ENCODE measurements at regions not wholly inside any gene's neighbourhood (a gene's known extent, or its start where the extent isn't known, plus 50 kb on each side); places are given as distances from the start of the nearest gene placed in this dataset.

DNA sequence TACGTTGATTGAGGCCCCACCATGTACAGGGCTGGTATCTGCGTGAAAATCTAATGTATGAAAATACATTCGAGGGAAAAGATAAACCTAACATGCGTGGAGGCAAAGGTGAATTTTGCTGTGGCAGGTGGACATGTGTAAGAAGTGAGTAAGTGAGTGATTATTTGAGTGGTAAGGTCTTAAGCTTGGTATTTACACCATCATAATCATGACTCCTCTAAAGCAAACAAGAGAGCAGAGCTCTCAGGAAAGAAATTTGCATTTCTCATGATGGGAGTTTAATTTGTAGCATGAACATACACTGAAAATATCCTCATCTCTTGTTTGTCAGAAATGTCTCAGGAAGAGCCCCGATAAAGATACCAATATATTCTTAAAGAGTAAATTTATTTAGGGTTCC, 260.6 kb downstream of the PSAT1 start:
- DNase-seq = no peak
- intact Hi-C loops (cut with DNase I) = no loop called here

DNA sequence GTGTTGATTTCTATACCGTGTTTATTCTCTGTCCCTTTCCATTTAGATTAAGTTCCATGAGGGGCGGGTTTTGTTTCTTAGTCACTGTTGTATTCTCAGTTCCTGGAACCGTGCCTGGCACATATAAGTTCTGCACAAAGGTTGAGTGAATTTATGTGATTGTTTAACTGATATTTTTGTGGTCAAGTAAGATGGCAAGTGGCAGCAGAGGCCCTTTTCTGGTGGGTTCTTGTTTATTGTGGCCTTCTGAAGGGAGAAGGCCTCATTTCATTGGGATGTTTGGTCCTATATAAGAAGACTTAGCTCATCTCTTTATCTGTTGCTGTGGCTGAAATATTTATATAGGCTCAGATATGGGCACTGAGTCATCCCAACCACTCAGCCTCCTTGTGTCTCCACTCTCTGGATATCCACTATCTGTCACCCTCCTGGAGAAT, 262.5 kb downstream of the PSAT1 start:
- DNase-seq = no peak
- intact Hi-C loops (cut with DNase I) = no loop called here

DNA sequence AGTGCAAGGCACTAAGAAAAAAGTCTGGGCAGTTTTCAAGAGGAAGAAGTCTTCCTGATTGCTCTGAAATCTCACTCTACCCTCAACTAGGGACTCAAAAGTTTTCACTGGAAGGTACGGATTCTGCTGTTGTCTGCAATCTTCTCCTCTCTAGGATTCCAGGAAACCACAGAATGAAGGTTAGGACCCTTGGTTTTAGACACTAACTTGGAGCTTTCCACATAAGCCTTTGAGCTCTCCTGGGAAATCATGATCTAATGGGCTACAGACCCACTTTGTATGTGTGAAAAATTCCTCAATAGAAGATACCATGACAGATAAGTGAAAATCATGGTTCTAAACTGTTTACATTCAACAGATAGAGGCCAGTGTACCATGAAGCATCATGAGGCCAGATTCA, 265.1 kb downstream of the PSAT1 start:
- intact Hi-C loops (cut with DNase I) = no loop called here
- no peak for DNase-seq

DNA sequence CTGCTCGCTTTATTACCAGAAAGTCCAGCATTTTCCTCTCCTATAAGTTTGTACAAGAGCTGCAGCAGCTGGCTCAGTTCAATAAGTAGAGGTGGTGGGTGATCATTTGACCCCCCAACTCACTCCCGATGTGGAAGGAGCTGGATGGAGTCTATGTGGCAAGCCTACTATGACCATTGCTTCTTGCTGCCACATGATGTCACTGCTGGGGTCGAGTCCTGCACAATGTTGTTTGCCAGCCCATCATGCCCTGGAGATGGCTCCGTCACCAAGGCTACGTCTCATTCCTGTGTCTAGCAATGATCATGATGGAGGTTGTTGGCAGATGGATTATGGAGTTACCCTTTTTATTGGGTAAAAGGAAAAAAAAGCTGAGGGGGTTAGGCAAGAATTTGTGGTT, 266.3 kb downstream of the PSAT1 start:
- no peak for DNase-seq
- intact Hi-C loops (cut with DNase I) = no loop called here

DNA sequence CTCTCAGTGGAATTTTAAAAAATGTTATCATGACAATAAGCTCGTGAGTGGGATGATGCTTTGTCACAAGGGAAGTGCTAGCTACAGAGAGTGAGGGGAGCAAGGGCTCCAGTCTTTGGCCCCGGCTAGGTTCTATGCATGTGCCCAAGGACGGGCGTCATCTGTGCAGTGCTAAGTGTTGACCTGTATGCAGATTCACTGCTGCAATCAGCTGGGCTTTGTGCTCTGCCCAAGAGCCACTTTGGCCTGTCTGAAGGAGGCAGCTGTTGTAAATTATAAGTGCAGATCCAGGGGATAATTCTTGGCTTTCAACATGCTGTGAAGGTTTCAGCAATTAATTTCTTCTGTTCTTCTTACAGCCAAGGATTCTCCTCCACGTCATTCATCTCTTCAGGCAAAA, 268.6 kb downstream of the PSAT1 start:
- peak in 1 of 10 donors; percentile 65 for DNase-seq
- intact Hi-C loops (cut with DNase I) = no loop called here

DNA sequence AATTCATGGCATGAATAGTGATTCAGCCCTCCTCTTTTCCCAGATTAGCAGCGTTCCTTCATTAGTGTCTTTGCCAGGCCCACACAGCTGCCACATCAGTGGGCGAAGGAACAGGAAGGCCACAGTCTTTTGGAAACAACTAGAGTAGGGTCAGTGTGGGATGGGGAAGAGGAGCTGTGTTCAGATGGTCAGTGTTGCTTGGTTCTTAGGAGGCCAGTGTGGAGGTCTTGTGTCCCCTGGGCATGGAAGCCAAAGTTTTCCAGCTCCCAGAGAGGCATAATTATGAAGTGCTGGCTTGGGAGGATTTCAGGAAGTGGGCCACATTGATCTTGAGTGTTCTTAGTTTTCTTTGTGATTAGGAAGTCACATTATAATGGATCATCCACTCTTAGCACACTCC, 269.6 kb downstream of the PSAT1 start:
- DNase-seq = no peak
- intact Hi-C loops (cut with DNase I) = no loop called here

DNA sequence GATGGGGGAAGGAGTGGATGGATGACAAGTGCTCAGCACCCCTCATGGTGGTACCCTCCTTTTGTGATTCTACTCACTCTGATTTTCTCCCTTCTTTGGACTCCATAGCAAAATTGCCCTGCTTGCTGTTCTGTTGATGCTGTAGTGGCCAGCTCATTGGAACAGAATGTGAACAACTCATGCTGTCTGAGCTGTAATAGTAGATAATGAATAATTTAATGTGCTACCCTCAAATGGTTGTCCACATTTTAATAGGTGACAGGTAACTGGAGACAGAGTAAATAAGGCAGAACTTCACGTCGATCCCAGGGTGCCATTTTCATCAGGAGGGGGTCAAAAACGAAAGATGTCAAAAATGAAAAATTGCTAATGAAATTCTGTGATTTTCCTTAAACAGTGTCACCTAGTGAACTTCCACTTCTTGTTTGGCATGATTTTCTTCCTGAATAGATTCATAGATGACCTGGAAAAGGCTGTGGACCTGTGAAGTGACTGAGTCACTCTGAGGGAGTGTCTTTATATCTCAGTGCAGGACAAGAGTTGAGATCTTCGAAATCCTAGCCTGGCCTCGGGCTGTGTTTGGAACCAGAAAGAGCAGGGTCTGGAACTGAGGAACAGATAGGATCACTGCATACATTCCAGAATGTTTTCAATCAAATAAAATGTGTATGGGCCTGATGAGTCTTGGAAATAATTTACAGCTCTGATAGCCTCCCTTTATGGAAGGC, 270.2 kb downstream of the PSAT1 start:
- peak in 1 of 10 donors; percentile 24 for DNase-seq
- intact Hi-C loops (cut with DNase I) = no loop called here

DNA sequence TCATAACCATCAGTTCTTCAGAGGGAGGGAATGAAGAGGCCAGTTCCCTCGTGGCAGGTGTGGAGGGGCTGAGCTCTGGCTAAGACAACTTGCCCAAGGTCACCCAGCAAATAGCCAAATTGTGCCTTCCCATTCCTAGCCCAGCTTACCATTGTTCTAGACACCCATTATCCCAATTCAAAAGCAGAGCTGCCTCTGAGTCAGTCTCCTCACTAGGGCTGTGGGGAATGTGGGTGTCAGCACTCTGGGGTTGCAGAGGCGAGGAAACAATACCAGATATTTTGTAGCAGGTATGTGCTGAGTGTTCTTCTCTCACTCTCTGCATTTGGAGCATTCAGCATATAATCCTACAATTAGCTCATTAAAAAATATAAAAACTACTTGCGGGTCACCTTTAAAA, 270.8 kb downstream of the PSAT1 start:
- intact Hi-C loops (cut with DNase I) = no loop called here
- no peak for DNase-seq

DNA sequence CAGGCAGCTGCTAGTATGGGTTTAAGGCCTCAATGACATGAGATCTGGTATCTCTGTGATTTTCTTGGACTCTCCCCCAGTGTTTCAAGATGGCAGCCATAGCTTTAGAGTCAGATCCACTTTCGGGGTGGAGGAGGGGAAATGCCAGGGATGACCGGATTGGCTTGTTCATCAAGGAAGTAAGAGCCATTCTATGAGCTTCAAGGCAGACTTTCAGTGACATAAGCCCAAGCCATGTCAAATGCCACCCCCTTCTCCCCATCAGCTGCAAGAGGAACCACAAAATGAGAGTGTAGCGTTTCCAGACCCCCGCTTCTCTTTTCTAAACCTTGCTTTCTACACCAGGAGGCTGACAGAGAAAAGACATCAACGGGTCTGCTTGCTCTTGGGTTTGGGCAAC, 271.8 kb downstream of the PSAT1 start:
- intact Hi-C loops (cut with DNase I) = no loop called here
- DNase-seq = no peak

DNA sequence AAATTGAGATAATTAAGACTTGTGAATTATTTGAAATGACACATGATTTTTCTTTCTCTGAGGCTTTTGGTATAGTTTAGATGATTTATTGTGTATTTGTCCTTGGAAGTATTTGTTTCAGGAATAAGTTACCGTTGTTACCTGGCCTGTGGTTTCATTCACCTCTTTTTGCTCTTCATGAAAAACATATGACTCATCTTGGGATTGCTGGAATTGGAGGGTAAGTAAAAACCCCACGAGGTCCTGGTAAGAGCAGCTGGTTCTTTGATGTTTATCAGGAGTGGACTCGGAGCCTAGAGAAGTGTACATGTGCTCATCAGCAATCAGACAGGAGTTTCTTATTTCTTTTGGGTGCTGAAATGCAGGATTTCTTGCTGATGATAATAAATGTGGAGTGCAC, 275.3 kb downstream of the PSAT1 start:
- intact Hi-C loops (cut with DNase I) = no loop called here
- DNase-seq = no peak

DNA sequence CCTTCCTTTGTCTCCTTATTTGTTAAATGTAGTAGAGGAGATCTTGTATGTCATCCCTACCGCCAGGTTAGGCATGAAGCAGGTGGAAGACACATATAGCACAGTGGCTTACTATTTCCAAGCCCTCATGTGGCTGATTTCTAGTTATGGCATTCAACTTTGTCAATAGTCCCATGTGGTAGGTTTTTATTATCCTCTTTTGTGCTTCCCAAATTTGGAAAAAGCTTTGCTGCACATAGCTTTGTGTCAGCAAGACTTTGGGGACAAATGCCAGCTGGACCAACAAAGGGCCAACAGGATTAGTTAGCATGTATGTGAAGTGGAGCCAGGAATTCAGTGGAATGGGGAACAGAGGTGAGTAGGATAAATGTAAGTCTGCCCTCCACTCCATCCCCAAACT, 276.3 kb downstream of the PSAT1 start:
- intact Hi-C loops (cut with DNase I) = no loop called here
- no peak for DNase-seq

DNA sequence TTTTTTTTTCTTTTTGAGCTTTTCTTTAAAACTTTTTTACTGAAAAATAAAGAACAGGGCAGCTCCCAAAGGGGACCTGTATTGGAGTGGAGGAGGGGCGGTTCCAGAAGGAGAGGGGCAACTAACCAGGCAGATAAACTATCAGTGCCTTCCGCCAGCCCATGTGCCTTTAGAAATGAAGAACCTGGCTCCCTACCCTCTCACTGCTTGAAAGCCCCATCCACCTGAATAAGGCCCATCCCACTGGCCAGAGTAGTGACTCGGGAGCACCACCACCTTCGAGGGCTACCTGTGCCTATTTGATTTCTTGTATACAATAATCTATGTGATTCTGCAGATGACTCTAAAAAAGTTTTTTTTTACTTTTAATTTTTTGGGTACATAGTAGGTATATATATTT, 276.7 kb downstream of the PSAT1 start:
- intact Hi-C loops (cut with DNase I) = no loop called here

DNA sequence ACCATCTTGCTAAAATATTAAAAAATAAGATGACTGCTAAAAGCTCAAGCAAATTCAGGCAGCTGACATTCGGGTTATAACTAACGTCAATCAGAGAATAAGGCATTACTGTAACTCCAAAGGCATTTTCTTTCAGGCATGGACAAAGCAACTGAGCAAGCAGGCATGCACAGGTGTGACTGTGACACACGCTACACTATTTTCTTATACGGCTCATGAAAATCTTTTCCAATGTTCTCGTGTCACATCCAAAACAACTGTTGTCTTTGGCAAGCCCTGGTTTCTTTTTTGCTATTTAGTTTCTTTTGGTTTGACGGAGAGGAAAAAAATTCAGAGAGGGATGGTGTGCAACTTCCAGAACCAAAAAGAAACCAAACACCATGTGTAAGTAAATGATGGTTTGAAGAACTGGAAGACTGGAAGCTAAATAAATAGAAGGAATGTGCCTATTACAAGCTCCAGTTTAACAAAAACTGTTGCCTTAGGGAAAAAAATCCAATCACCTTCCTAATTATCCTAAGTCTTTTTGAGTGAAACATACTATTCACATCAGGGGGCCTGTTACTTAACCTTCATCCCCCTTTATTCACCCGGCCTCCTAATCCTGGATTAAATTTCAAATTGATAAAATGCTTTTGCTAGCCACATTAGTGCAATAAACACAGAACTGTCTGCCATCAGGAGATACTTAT, 277.6 kb downstream of the PSAT1 start:
- intact Hi-C loops (cut with DNase I) = no loop called here
- DNase-seq = no peak

More for the DNA sequence above, 276.7 kb downstream of the PSAT1 start:
- DNase-seq = peak in 1 of 10 donors; percentile 51

DNA sequence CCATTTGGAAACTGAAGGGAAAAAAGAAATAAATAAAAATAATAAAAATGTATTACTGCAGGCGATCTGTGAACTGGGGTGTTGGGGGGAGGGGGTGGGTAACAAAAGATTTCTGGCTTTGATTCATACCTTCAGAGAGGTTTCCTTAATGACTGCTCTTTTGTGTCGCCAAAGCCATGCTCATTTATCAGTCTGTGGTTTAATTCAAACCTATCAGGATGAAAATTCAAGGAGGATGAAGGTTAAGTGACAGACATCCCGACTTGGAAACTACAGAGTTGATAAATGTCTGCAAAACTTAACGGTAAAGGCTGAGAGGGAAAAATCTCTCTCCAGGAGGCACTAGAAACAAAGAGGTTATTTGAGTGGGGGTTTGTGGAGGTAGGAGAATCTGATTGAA, 278.2 kb downstream of the PSAT1 start:
- DNase-seq = no peak
- intact Hi-C loops (cut with DNase I) = no loop called here

DNA sequence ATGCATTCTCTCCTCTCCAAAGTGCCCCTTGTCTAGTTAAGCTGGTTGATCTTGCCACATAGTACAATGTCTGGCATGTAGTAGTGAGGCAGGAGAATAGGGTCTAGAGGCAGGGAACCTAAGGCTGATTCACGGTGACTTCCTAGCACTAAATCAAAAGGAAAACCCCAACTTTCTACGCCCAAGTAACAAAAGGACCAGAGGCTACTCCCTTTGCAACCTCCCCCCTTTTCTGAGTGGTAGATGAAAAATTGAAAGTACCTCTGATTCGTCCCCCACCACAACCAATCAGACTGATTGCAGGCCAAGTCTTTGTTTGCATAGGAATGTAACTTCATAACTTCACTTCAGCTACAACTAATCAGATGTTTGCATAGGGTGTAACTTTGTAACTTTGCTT, 278.8 kb downstream of the PSAT1 start:
- intact Hi-C loops (cut with DNase I) = no loop called here
- DNase-seq = no peak

DNA sequence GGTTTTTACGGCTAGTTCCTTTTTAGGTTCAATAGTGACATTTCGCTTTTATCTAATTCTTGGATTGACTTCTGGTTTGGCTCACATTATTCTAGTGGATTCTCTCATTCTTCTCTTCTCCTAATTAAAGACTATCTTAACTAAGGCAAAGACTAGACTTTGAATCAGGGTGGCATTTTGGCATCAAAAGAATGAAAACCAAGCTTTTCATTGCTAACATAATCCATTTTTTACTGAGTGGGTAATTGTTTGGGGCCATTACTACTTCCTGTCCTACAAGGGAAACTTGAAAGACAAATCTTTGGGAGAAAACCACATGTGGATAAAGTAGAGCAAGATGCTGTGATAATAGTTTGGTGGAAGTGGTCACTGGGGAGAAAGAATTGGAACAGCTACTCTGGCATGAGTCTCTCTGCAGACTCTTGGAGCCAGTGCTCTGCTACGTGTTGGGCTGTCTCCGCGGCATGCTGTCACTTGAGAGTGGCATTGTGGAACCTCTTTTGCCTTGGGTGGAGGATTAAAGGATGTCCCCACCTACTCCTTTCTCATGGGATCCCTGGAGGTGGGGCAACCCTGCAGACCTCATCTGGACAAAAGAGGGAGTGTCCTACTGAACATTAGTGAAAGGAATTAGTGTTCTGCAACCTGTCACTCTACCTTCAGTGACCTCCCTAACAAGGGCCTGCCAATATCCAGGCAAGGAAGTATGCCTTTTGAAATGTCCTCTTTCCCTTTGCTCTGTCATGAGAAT, 280.4 kb downstream of the PSAT1 start:
- no peak for DNase-seq
- intact Hi-C loops (cut with DNase I) = no loop called here

DNA sequence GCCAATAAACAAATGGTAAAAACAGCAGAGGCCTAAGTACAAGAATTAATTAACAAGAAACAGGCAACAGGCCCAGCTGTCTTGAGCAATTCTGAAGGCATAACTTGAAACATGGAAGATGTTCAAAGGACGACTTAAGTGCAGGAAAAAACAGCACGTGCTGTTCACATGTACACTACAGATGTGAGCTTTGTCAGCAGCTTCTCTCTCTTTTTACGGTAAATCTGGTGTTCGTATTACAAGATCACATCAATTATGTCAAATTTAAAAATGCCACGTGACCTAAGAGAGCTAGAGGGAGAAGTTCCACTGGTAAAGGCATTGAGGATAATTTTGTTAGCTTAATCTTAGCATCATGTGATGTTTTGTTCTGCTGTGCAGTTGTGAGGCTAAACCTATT, 281.1 kb downstream of the PSAT1 start:
- no peak for DNase-seq
- intact Hi-C loops (cut with DNase I) = no loop called here

DNA sequence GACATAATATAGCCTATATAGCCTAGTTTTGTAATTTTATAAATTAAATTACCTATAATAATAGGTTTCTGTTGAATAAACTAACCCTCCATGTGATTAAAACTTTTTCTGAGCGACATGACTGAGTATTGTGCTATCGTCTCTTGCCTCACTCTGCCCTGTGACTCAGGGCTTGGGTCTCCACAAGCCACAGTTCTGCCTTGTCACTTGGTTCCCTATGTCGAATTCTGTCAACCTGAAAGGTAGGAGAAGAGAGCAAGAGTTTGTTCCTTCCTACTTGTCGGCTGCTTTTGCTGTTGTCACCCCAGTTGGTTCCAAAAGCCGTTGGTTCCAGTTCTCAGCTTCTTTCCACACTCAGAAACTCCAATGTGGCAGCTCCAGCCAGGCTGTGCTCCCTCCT, 285.9 kb downstream of the PSAT1 start:
- intact Hi-C loops (cut with DNase I) = no loop called here
- no peak for DNase-seq

DNA sequence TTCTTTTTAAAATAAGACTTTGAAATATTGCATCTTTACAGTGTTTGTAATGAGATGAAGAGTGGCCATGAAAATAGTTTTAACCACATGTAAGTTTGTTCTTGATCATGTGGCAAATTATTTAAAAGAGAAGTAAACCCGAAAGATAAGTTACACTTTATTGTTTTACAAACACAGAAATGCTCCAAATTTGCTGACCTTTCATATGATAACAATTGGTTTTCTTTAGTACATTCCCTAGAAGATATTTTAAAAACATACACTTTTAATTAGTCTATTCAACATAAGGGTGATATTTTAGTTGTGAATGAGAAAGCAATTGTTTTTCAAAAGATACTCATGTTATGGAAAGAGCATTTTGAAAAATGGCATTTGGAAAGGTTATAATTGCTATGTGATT, 287.7 kb downstream of the PSAT1 start:
- no peak for DNase-seq
- intact Hi-C loops (cut with DNase I) = no loop called here

DNA sequence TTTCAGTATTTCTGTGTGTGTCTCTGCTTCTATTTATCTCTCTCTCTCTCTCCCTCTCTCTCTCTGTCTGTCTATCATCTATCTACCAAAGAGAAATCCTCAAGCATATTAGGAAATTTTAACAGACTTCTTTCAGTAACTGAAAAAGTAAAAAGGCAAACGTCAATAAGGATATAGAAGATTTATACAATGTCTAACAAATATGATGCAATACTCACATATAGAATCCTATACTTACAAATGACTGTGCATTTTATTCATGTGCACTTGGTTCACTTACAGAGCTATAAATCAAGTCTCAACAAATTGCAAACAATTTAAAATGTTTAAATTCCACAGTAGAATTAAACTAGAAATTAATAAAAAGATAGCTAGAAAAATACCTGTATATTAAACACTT, 289.0 kb downstream of the PSAT1 start:
- DNase-seq = no peak
- intact Hi-C loops (cut with DNase I) = no loop called here

DNA sequence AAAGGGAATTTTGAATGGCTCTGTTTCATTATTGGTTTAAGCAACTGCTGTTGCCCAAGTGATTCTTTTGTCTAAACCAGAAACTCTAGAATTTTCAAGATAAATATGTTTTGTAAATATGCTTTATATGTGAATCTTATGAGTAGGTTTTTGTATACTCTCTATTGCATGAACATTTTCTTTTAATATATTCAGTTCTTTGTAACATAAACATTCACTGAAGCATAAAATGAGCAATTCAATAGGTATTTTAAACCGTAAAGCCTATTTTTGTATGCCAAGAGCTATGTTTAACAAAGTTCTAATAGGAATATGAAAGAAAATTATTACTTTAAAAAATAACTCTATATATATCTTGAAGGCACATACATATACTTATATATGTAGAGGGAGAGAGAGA, 293.1 kb downstream of the PSAT1 start:
- no peak for DNase-seq
- intact Hi-C loops (cut with DNase I) = no loop called here

DNA sequence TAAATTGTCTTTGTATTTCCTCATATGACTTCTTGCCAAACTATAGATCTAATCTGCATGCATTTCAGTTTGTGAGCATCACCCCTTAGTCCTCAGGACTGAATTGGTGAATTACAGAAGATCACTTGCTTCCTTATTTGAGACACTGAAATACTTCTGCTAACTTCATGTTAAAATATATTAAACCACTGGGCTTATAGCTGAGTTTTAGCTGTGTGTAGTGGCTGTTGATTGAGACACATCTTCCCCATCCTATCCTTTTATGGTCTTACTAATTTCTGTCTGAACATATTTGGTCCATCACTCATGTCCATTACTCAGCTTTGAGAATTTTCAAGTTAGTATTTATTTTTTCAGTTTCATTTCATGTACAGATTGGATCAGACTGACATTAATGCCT, 295.9 kb downstream of the PSAT1 start:
- no peak for DNase-seq
- intact Hi-C loops (cut with DNase I) = no loop called here

Measured in posterior cingulate gyrus (tissue), 11 donors.